Peyer's patch (tissue), 4 donors: ENCODE measurements at regions not wholly inside any gene's neighbourhood (a gene's known extent, or its start where the extent isn't known, plus 50 kb on each side); places are given as distances from the start of the nearest gene placed in this dataset.
"Not testable (repeated sequence)": the region's sequence is repeated elsewhere in the genome, so short reads cannot be mapped to it uniquely, and the experiment has no call there.

Experiments used
- CTCF ChIP-seq, 6 experiments: fragments of 450-650 bp in 4 of 6; fragments of 200-600 bp in 2 of 6; sonication (generic) in 1 of 6; IDR thresholded peaks; one replicate each; pipeline ENCODE4 v1.5.1; 2017 to 2019; ENCODE audit warnings: antibody characterized with exemption in 6 of 6, mild to moderate bottlenecking in 3 of 6, moderate library complexity in 1 of 6
- POLR2A ChIP-seq, 2 donors: fragments of 450-650 bp; IDR thresholded peaks; one replicate each; pipeline ENCODE4 v1.5.1; 2017; ENCODE audit warnings: antibody characterized with exemption in 2 of 2, mild to moderate bottlenecking in 2 of 2, moderate library complexity in 2 of 2

- TF ChIP-seq CTCF, POLR2A (IDR thresholded peaks at IDR 0.05): not testable (repeated sequence)
Observed at GRCh38 chr17:6251640-6252039, 181.5 kb downstream of the WSCD1 start.
